Sigmoid colon (tissue), 6 donors: ENCODE measurements at regions not wholly inside any gene's neighbourhood (a gene's known extent, or its start where the extent isn't known, plus 50 kb on each side); places are given as distances from the start of the nearest gene placed in this dataset.

Experiments
- DNase-seq: peaks from one replicate; pipeline ENCODE4 v3.0.0-alpha.2; 2019
- H3K27ac ChIP-seq, 4 donors: fragments of 200-600 bp; sonication (generic); one replicate each; pipeline ENCODE4 v1.5.1; 2016 to 2019; ENCODE audit warnings: mild to moderate bottlenecking in 1 of 4
- H3K27me3 ChIP-seq, 3 donors: fragments of 200-600 bp; sonication (generic); one replicate each; pipeline ENCODE4 v1.5.1; 2019; ENCODE audit warnings: mild to moderate bottlenecking in 1 of 3
- H3K36me3 ChIP-seq, 4 donors: fragments of 200-600 bp; sonication (generic); one replicate each; pipeline ENCODE4 v1.5.1; 2016 to 2019
- H3K4me1 ChIP-seq, 4 donors: fragments of 200-600 bp; sonication (generic); one replicate each; pipeline ENCODE4 v1.5.1; 2017 to 2019
- H3K4me3 ChIP-seq, 4 donors: fragments of 200-600 bp; sonication (generic); one replicate each; pipeline ENCODE4 v1.5.1; 2017 to 2019; ENCODE audit warnings: mild to moderate bottlenecking in 2 of 4, moderate library complexity in 1 of 4
- H3K9me3 ChIP-seq, 4 donors: fragments of 200-600 bp in 3 of 4; sonication (generic) in 3 of 4; one replicate each; pipeline versions ENCODE4 v1.5.1 to v1.6.1; 2013 to 2019
- EP300 ChIP-seq, 4 donors: sonication (generic); formaldehyde crosslinking; IDR thresholded peaks; one replicate each; pipeline ENCODE4 v1.6.1; 2017; ENCODE audit warnings: antibody characterized with exemption in 4 of 4
- POLR2A ChIP-seq, 2 donors: fragments of 450-650 bp; IDR thresholded peaks; one replicate each; pipeline ENCODE4 v1.6.1; 2016; ENCODE audit warnings: antibody characterized with exemption in 2 of 2, mild to moderate bottlenecking in 2 of 2, moderate library complexity in 2 of 2
- POLR2AphosphoS5 ChIP-seq, 4 donors: sonication (generic); formaldehyde crosslinking; IDR thresholded peaks; one replicate each; pipeline ENCODE4 v1.6.1; 2017; ENCODE audit warnings: antibody characterized with exemption in 4 of 4
- WGBS, 2 donors: extraction: QIAGEN DNeasy Blood & Tissue Kit; methylation state at CpG; one replicate each; pipeline ENCODE4 v1.1.7; 2013; 5-methylcytosine and 5-hydroxymethylcytosine counted together
- intact Hi-C: fragments of 100-400 bp; cut with DNase I; formaldehyde crosslinking; loops from one replicate; pipeline ENCODE4 v1.15.1; 2023
- TF ChIP-seq, protein P1 (sequence below), 4 experiments: fragments of 450-650 bp in 3 of 4; fragments of 200-600 bp in 1 of 4; IDR thresholded peaks; one replicate each; pipeline ENCODE4 v1.5.1; 2016 to 2019; ENCODE audit warnings: antibody characterized with exemption in 4 of 4, mild to moderate bottlenecking in 3 of 4, moderate library complexity in 2 of 4
- donor health status: healthy with polysubstance abuse.
- donor health status: healthy.

DNA sequence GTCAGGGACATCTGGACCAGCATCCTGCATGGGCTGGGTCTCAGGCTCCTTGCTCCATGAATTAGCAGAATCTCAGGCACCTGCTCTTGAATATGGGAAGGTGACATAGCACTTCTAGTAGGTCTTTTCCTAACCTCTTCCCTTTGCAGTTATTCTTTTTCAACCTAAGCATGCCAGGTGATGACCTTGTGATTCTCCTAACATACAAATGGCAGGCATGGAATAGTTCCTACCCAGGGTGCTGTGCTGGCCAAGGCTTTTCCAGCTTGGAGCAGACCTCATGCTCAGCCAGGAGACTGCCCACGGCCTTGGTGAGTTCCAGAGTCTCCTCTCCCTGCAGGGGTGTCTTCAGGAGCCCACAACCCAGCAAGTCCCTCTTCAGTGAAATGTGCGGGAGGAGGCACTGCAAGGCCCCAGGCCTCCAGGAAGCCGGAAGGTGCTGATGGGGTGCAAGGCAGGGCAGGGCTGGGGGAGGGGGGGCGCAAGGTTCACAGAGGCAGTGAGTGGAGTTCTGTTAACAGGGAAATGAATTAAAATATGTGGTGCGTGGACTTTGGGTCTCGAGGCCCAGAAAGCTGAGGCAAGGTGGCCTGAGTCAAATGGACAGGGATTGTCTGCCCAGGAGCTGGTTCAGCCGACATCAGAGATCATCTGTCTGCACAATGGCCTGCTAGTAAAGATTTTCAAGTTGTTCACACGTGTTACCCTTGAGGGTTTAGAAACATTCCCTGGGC lies 75.9 kb upstream of the SEPTIN5 start:
- H3K27me3 ChIP-seq: peaks cover 0 to 19% (median 14%) of the 10 kb centered on the region in 3 donors
- intact Hi-C loops: no loop called here
- H3K27ac ChIP-seq: no peak overlapping the region
- DNase-seq: no peak
- H3K9me3 ChIP-seq: no peaks in the 10 kb centered on the region
- TF ChIP-seq POLR2A (IDR thresholded peaks at IDR 0.05) (no peak), EP300 (IDR thresholded peaks at IDR 0.05) (no peak), POLR2AphosphoS5 (IDR thresholded peaks at IDR 0.05) (no peak)
- TF ChIP-seq, protein P1, sequence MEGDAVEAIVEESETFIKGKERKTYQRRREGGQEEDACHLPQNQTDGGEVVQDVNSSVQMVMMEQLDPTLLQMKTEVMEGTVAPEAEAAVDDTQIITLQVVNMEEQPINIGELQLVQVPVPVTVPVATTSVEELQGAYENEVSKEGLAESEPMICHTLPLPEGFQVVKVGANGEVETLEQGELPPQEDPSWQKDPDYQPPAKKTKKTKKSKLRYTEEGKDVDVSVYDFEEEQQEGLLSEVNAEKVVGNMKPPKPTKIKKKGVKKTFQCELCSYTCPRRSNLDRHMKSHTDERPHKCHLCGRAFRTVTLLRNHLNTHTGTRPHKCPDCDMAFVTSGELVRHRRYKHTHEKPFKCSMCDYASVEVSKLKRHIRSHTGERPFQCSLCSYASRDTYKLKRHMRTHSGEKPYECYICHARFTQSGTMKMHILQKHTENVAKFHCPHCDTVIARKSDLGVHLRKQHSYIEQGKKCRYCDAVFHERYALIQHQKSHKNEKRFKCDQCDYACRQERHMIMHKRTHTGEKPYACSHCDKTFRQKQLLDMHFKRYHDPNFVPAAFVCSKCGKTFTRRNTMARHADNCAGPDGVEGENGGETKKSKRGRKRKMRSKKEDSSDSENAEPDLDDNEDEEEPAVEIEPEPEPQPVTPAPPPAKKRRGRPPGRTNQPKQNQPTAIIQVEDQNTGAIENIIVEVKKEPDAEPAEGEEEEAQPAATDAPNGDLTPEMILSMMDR (IDR thresholded peaks at IDR 0.05): no peak
- H3K4me3 ChIP-seq: no peak overlapping the region
- no peaks in the 10 kb centered on the region for H3K36me3 ChIP-seq
- H3K4me1 ChIP-seq: no peaks in the 10 kb centered on the region
- 84 to 89% methylated on average over 8 of the region's 8 CpGs for WGBS, 2 donors

DNA sequence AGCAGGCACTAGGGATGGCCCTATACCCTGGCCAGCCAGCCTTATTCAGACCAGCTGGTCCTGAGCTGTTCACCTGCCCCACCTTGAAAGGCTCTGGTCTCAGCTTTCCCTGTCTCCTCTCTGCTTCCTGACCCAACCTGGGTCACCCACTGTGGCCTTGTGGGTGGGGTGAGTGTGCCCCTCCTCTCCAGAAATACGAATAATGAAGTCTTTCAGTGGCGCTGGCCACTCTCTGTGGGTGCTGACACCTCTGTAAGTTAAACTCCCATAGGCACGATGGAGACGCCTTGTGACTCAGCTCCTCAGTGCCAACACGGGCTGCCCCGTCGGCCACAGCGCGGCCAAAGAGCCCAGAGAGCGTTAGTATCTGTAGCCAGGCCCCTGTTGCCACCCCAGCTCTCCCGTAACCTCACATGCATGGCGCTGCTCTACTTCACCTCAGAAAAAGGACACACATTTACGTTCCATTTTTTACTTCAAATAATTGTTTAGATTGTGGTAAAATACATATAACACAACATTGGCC lies 74.6 kb upstream of the SEPTIN5 start:
- H3K27ac ChIP-seq: no peak overlapping the region
- H3K36me3 ChIP-seq: no peaks in the 10 kb centered on the region
- intact Hi-C loops: no loop called here
- no peak overlapping the region for H3K4me3 ChIP-seq
- no peak for TF ChIP-seq POLR2AphosphoS5 (IDR thresholded peaks at IDR 0.05)
- TF ChIP-seq, protein P1 (IDR thresholded peaks at IDR 0.05): no peak
- TF ChIP-seq POLR2A (IDR thresholded peaks at IDR 0.05): no peak
- TF ChIP-seq EP300 (IDR thresholded peaks at IDR 0.05): no peak
- peaks cover 0 to 25% (median 15%) of the 10 kb centered on the region in 3 donors for H3K27me3 ChIP-seq
- DNase-seq: no peak
- 90 to 91% methylated on average over 13 of the region's 13 CpGs for WGBS, 2 donors
- no peaks in the 10 kb centered on the region for H3K4me1 ChIP-seq
- H3K9me3 ChIP-seq: no peaks in the 10 kb centered on the region

DNA sequence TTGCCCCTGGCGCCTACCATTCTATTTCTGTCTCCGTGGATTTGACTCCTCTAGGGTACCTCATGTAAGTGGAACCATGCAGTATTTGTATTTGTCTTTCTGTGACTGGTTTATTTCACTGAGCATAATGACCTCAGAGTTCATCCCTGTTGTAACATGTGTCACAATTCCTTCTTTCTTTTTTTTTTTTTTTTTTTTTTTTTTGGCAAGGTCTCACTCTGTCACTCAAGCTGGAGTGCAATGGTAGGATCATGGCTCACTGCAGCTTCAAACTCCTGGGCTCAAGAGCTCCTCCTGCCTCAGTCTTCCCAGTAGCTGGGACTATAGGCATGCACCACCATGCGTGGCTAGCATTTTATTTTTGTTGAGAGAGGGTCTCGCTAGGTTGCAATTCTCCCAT lies 74.0 kb upstream of the SEPTIN5 start:
- Histone ChIP-seq H3K27ac (no peak overlapping the region), H3K4me3 (no peak overlapping the region), H3K36me3 (no peaks in the 10 kb centered on the region), H3K4me1 (no peaks in the 10 kb centered on the region), H3K27me3 (peaks cover 0 to 32% (median 22%) of the 10 kb centered on the region in 3 donors), H3K9me3 (no peaks in the 10 kb centered on the region)
- no peak for DNase-seq
- TF ChIP-seq EP300 (IDR thresholded peaks at IDR 0.05): no peak
- WGBS, 2 donors: 93 to 94% methylated on average over 4 of the region's 4 CpGs
- intact Hi-C loops: no loop called here

DNA sequence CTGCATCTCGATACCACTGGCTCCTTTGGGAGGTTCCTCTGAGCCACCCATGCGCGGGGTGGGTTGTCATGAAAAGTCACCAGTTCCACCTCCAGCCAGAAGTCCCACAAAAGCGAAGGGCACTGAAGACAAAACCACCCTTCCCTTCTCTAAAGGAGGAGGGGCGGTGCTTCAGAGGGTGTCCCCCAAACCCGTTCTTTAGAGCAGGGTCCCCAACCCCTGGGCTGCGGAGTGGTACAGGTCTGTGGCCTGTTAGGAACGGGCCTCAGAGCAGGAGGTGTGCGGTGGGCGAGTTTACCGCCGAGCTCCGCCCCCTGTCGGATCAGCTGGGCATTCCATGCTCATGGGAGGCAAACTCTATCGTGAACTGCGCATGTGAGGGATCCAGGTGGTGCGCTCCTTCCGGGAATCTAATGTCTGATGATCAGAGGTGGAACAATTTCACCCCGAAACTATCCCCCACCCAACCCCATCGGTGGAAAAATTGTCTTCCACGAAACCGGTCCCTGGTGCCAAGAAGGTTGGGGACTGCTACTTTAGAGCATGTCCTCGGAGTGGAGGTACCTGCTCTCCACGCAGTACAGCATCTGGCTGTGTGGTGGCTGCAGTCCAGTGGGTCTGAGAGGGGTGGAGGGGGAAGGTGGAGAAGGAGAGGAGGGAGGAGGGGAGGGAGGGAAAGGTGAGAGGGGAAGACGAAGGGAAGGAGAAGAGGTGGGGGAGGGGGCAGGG lies 72.9 kb upstream of the SEPTIN5 start:
- Histone ChIP-seq H3K4me3 (no peak overlapping the region), H3K4me1 (no peaks in the 10 kb centered on the region), H3K36me3 (no peaks in the 10 kb centered on the region), H3K27ac (no peak overlapping the region), H3K9me3 (no peaks in the 10 kb centered on the region), H3K27me3 (peaks cover 0 to 34% (median 22%) of the 10 kb centered on the region in 3 donors)
- 35 to 70% methylated on average over 25 of the region's 25 CpGs for whole genome bisulfite sequencing, 2 donors
- intact Hi-C loops: no loop called here
- TF ChIP-seq POLR2AphosphoS5 (IDR thresholded peaks at IDR 0.05): no peak
- no peak for TF ChIP-seq EP300 (IDR thresholded peaks at IDR 0.05)
- TF ChIP-seq, protein P1 (IDR thresholded peaks at IDR 0.05): no peak
- no peak for DNase-seq

DNA sequence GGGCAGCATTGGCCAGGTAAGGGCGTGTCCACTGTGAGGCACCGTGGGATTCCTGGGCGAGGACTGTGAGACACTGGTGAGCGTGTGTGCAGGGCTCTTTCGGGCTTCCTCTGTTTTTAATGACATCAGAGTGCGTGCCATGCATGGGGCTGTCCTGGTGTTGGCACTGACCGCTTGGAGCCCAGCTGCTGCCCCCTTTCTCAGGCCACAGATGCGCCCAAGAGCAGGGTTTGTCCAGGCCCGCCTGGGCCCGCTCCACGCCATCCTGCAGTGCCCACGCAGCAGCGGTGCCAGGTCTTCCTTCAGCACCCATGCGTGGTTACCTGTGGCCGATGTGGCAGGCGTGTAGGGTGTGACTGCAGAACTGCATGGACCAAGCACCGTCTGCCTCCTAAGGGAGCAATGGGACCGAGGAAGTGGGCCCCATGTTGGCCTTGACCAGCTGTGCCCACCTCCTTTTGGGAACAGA lies 72.3 kb upstream of the SEPTIN5 start:
- Histone ChIP-seq H3K9me3 (peaks cover 0 to 4% (median 0%) of the 10 kb centered on the region in 4 donors), H3K27me3 (peaks cover 0 to 34% (median 22%) of the 10 kb centered on the region in 3 donors), H3K4me1 (no peaks in the 10 kb centered on the region), H3K4me3 (no peak overlapping the region), H3K36me3 (no peaks in the 10 kb centered on the region), H3K27ac (no peak overlapping the region)
- TF ChIP-seq POLR2A (IDR thresholded peaks at IDR 0.05) (no peak), EP300 (IDR thresholded peaks at IDR 0.05) (no peak), POLR2AphosphoS5 (IDR thresholded peaks at IDR 0.05) (no peak)
- TF ChIP-seq, protein P1 (IDR thresholded peaks at IDR 0.05): no peak
- intact Hi-C loops: no loop called here
- 76 to 88% methylated on average over 18 of the region's 18 CpGs for WGBS, 2 donors
- no peak for DNase-seq
